Activated T-cell treated with anti-CD3 and anti-CD28 coated beads for 4 hours (primary cell): ENCODE measurements at regions not wholly inside any gene's neighbourhood (a gene's known extent, or its start where the extent isn't known, plus 50 kb on each side); places are given as distances from the start of the nearest gene placed in this dataset.
"Not testable (repeated sequence)": the region's sequence is repeated elsewhere in the genome, so short reads cannot be mapped to it uniquely, and the experiment has no call there.

ENCODE experiments used
- DNase-seq: peaks from one replicate; pipeline ENCODE4 v3.0.0-alpha.2; 2020

DNA sequence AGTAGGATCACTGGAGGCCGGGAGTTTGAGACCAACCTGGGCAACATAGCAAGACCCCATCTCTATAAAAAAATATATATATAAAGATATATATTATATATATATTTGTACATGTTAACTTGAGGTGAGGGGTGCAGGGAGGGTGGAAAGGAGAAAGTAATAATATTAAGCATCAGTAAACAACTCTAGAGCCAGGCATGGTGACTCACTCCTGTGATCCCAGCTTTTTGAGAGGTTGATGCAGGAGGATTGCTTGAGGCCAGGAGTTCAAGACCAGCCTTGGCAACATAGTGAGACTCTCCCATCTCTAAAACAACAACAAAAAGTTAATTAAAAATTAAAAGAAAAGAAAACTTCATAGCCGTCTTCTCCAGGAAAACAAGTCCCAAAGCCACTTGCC lies 61.7 kb upstream of the SMURF2 start:
- no peak for DNase-seq

DNA sequence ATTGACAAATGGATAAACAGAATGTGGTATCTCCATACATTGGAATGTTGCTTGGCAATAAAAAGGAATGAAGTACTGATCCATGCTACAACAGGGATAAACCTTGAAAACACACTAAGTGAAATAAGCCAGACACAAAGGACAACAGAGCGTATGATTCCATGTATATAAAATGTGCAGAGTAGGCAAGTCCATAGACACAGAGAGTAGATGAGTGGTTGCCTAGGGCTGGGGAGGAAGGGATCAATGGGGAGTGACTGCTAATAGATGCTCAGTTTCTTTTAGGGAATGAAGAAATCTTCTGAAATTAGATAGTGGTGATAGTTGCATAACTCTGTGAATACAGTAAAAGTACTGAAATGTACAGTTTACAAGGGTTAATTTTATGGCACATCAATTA lies 59.4 kb upstream of the SMURF2 start:
- DNase-seq: not testable (repeated sequence)

GRCh38 chr17:64720253-64720652 lies 58.1 kb upstream of the SMURF2 start:
- DNase-seq: not testable (repeated sequence)

GRCh38 chr17:64719517-64719916 lies 57.4 kb upstream of the SMURF2 start:
- not testable (repeated sequence) for DNase-seq

DNA sequence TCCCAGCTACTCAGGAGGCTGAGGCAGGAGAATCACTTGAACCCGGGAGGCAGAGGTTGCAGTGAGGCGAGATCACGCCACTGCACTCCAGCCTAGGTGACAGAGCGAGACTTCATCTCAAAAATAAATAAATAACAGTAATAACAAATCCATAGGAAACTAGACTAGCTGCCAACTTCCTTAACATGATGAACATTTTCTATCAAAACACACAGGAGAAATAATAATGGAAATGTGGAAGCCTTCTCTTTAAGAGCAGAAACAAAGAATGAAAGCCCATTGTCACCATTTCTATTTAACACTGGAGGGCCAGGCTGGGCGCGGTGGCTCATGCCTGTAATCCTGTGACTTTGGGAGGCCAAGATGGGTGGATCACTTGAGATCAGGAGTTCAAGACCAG lies 56.7 kb upstream of the SMURF2 start:
- DNase-seq: not testable (repeated sequence)

GRCh38 chr17:64718058-64718457 lies 56.0 kb upstream of the SMURF2 start:
- no peak for DNase-seq

DNA sequence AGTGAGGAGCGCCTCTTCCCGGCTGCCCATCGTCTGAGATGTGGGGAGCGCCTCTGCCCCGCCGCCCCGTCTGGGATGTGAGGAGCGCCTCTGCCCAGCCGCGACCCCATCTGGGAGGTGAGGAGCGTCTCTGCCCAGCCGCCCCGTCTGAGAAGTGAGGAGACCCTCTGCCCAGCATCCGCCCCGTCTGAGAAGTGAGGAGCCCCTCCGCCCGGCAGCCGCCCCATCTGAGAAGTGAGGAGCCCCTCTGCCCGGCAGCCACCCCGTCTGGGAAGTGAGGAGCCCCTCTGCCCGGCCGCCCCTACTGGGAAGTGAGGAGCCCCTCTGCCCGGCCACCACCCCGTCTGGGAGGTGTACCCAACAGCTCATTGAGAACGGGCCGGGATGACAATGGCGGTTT lies 54.4 kb upstream of the SMURF2 start:
- not testable (repeated sequence) for DNase-seq

- DNase-seq: not testable (repeated sequence)
These were observed 51.7 kb upstream of the SMURF2 start for GRCh38 chr17:64713786-64714185.

DNA sequence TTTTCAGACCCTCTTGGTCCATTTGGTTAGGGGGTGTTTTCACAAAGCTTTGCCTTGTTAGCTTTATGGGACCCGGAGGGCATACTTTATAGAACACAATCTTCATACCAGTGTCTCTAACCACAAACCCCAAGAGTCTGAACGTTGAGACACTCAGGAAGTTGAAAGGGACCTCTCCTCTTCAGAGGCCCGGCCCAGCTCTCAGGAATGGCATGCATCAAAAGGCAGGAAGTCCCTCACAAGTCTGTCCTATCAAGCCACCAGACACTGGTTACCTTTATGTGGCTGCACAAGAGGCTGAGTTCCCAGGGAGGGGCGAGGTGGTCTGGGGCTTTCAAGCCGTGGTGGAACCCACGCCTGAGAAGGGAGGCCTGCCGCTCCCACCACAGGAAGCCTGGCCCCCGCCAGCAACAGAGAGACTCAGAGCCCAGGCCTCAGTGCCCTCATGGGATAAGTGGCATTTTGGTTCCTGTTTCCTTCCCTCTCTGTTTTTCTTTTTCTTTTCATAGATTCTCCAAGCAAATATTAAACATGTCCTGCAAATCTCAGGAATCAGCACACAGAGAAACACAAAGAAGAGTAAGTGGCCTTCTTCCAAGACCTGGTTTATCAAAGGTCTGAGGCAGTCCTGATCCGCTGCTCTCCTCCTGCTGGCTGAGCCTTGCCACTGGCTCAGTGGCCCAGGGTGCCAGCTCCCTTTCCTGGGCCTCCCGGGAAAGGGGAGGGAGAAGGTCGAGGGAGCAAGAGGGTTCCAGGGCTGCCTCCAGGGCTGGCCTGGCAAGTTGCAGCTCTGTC lies 50.6 kb upstream of the SMURF2 start:
- DNase-seq: not testable (repeated sequence)
